ENCODE measurements at regions not wholly inside any gene's neighbourhood (a gene's known extent, or its start where the extent isn't known, plus 50 kb on each side); places are given as distances from the start of the nearest gene placed in this dataset.

DNA sequence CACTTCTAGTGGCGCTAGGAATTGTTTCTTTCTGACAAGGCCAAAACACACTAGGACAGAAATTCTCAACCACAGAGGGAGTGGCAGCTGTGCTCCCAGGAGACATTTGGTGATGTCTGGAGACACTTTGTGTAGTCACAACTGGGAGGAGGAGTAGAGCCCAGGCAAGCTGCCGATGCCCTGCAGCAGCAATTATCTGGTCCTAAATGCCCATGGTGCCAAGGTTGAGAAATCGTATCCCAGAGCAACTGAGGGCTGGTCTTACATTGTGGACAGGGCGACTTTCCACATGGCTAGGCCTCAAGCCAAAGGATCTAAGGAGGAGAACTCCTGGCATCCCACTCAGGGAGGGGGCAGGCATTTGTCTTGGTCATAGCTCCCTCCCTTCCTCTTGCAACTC is 259.9 kb downstream of the GADD45G start:
- H3K9me2 ChIP-seq (replicated peaks; ENCODE audit: insufficient read depth, low read length): no peaks in the 10 kb centered on the region
- no peak overlapping the region for H3K4me3 ChIP-seq (ENCODE audit: insufficient read depth, low read length, poor library complexity, severe bottlenecking)
- H3K9ac ChIP-seq (ENCODE audit: low read length): no peak overlapping the region
- no peaks in the 10 kb centered on the region for H3K27me3 ChIP-seq (ENCODE audit: low read length)
- H3K79me2 ChIP-seq (ENCODE audit: insufficient read depth, low read length): no peaks in the 10 kb centered on the region
- no peaks in the 10 kb centered on the region for H3K36me3 ChIP-seq (ENCODE audit: low read length)
- TF ChIP-seq, protein P1, sequence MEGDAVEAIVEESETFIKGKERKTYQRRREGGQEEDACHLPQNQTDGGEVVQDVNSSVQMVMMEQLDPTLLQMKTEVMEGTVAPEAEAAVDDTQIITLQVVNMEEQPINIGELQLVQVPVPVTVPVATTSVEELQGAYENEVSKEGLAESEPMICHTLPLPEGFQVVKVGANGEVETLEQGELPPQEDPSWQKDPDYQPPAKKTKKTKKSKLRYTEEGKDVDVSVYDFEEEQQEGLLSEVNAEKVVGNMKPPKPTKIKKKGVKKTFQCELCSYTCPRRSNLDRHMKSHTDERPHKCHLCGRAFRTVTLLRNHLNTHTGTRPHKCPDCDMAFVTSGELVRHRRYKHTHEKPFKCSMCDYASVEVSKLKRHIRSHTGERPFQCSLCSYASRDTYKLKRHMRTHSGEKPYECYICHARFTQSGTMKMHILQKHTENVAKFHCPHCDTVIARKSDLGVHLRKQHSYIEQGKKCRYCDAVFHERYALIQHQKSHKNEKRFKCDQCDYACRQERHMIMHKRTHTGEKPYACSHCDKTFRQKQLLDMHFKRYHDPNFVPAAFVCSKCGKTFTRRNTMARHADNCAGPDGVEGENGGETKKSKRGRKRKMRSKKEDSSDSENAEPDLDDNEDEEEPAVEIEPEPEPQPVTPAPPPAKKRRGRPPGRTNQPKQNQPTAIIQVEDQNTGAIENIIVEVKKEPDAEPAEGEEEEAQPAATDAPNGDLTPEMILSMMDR (IDR thresholded peaks at IDR 0.05; ENCODE audit: insufficient read depth, low read length, poor library complexity, severe bottlenecking): no peak
- no peak for TF ChIP-seq EZH2phosphoT487 (conservative IDR thresholded peaks at IDR 0.05; ENCODE audit: low read length)
- H3K4me2 ChIP-seq (ENCODE audit: low read depth, low read length, poor library complexity, severe bottlenecking): no peak overlapping the region
- no peaks in the 10 kb centered on the region for H4K20me1 ChIP-seq (ENCODE audit: low read depth, low read length)
- H3K27ac ChIP-seq (ENCODE audit: low read depth, low read length): no peak overlapping the region
- H3K9me3 ChIP-seq (ENCODE audit: insufficient read depth, low read length): no peaks in the 10 kb centered on the region
- H2AFZ ChIP-seq (ENCODE audit: low read depth, low read length, severe bottlenecking): no peak overlapping the region
- no peaks in the 10 kb centered on the region for H3F3A ChIP-seq (ENCODE audit: insufficient read depth)

DNA sequence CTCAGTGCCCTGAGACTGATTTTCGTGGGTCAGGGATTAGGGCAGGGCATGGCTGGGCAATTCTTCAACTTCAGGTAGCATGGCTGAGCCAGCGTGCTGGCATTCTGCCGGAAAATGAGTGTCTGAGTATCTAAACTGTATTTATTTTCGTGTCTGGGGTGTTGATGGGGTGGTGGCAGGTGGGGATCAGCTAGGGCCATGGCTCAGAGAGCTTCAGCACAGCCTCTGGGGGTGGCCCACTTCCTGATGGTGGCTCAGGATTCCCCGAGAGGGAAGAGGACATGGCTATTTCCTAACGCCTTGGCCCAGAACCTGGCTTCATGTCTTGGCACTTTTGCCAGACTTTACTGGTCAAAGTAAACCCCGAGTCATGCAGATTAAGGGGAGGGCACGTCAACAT is 260.5 kb downstream of the GADD45G start:
- Histone ChIP-seq H2AFZ (ENCODE audit: low read depth, low read length, severe bottlenecking) (no peak overlapping the region), H3K9me2 (replicated peaks; ENCODE audit: insufficient read depth, low read length) (no peaks in the 10 kb centered on the region), H3K27me3 (ENCODE audit: low read length) (no peaks in the 10 kb centered on the region), H3K9ac (ENCODE audit: low read length) (no peak overlapping the region), H4K20me1 (ENCODE audit: low read depth, low read length) (no peaks in the 10 kb centered on the region), H3F3A (ENCODE audit: insufficient read depth) (no peaks in the 10 kb centered on the region), H3K4me2 (ENCODE audit: low read depth, low read length, poor library complexity, severe bottlenecking) (no peak overlapping the region), H3K27ac (ENCODE audit: low read depth, low read length) (no peak overlapping the region), H3K36me3 (ENCODE audit: low read length) (no peaks in the 10 kb centered on the region), H3K79me2 (ENCODE audit: insufficient read depth, low read length) (no peaks in the 10 kb centered on the region), H3K9me3 (ENCODE audit: insufficient read depth, low read length) (no peaks in the 10 kb centered on the region), H3K4me3 (ENCODE audit: insufficient read depth, low read length, poor library complexity, severe bottlenecking) (no peak overlapping the region)
- TF ChIP-seq EZH2phosphoT487 (conservative IDR thresholded peaks at IDR 0.05; ENCODE audit: low read length): no peak
- TF ChIP-seq, protein P1 (IDR thresholded peaks at IDR 0.05; ENCODE audit: insufficient read depth, low read length, poor library complexity, severe bottlenecking): no peak

DNA sequence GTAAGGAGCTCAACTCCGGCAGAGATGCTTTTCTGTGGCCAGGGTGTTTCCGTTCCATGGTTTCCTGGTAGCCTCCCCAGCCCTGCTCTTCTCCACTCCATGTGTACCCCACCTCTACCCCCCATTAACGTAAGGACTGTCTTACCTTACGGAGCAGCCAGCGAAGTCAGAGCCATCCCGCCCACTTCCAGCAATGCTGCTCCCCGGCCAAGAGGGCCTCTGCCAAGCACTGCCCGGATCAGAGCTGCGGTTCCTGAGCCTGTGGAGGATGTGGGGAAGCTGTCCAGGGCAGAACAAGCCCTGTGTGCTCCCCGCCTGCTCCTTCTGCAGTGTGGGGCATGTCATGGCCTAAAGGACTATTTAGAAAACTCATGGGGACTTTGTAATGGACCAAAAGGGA is 261.2 kb downstream of the GADD45G start:
- H3K79me2 ChIP-seq (ENCODE audit: insufficient read depth, low read length): no peaks in the 10 kb centered on the region
- H3K27me3 ChIP-seq (ENCODE audit: low read length): no peaks in the 10 kb centered on the region
- no peak overlapping the region for H2AFZ ChIP-seq (ENCODE audit: low read depth, low read length, severe bottlenecking)
- no peak for TF ChIP-seq EZH2phosphoT487 (conservative IDR thresholded peaks at IDR 0.05; ENCODE audit: low read length)
- TF ChIP-seq, protein P1 (IDR thresholded peaks at IDR 0.05; ENCODE audit: insufficient read depth, low read length, poor library complexity, severe bottlenecking): no peak
- H4K20me1 ChIP-seq (ENCODE audit: low read depth, low read length): no peaks in the 10 kb centered on the region
- no peaks in the 10 kb centered on the region for H3F3A ChIP-seq (ENCODE audit: insufficient read depth)
- no peak overlapping the region for H3K9ac ChIP-seq (ENCODE audit: low read length)
- H3K4me2 ChIP-seq (ENCODE audit: low read depth, low read length, poor library complexity, severe bottlenecking): no peak overlapping the region
- no peak overlapping the region for H3K27ac ChIP-seq (ENCODE audit: low read depth, low read length)
- H3K9me3 ChIP-seq (ENCODE audit: insufficient read depth, low read length): no peaks in the 10 kb centered on the region
- no peaks in the 10 kb centered on the region for H3K36me3 ChIP-seq (ENCODE audit: low read length)
- no peak overlapping the region for H3K4me3 ChIP-seq (ENCODE audit: insufficient read depth, low read length, poor library complexity, severe bottlenecking)
- no peaks in the 10 kb centered on the region for H3K9me2 ChIP-seq (replicated peaks; ENCODE audit: insufficient read depth, low read length)

All from SU-DHL-6 (cell line).